Thyroid gland (tissue), 4 donors: ENCODE measurements at regions not wholly inside any gene's neighbourhood (a gene's known extent, or its start where the extent isn't known, plus 50 kb on each side); places are given as distances from the start of the nearest gene placed in this dataset.

Source experiments
- DNase-seq, 2 donors: peaks; one replicate each; pipeline ENCODE4 v3.0.0-alpha.2; 2019
- H3K27ac ChIP-seq, 3 donors: fragments of 200-600 bp; sonication (generic); 1 replicate in 2 of 3; 2 replicates in 1 of 3; pipeline ENCODE4 v1.5.1; 2016 to 2019; ENCODE audit warnings: mild to moderate bottlenecking in 1 of 3, moderate library complexity in 1 of 3
- H3K27me3 ChIP-seq: fragments of 200-600 bp; sonication (generic); one replicate; pipeline ENCODE4 v1.5.1; 2019
- H3K36me3 ChIP-seq, 2 donors: fragments of 200-600 bp; sonication (generic); one replicate each; pipeline ENCODE4 v1.5.1; 2016 to 2019
- H3K4me1 ChIP-seq, 2 donors: fragments of 200-600 bp; sonication (generic); one replicate each; pipeline ENCODE4 v1.5.1; 2017 to 2019
- H3K4me3 ChIP-seq, 3 donors: fragments of 200-600 bp; sonication (generic); replicated peaks in 1 of 3; 1 replicate in 2 of 3; 2 replicates in 1 of 3; pipeline ENCODE4 v1.5.1; 2016; ENCODE audit warnings: mild to moderate bottlenecking in 1 of 3
- H3K9me3 ChIP-seq: fragments of 200-600 bp; sonication (generic); one replicate; pipeline ENCODE4 v1.5.1; 2017
- POLR2A ChIP-seq, 2 donors: fragments of 450-650 bp; IDR thresholded peaks; one replicate each; pipeline ENCODE4 v1.6.1; 2017; ENCODE audit warnings: antibody characterized with exemption in 2 of 2, mild to moderate bottlenecking in 2 of 2, moderate library complexity in 1 of 2
- WGBS, 2 donors: methylation state at CpG; one replicate each; pipeline ENCODE4 v1.1.5; 2017; 5-methylcytosine and 5-hydroxymethylcytosine counted together
- intact Hi-C: fragments of 100-400 bp; cut with DNase I; formaldehyde crosslinking; loops from one replicate; pipeline ENCODE4 v1.15.1; 2023
- TF ChIP-seq, protein P1 (sequence below), 6 experiments: fragments of 200-600 bp in 3 of 6; fragments of 450-650 bp in 3 of 6; sonication (generic) in 3 of 6; IDR thresholded peaks; one replicate each; pipeline ENCODE4 v1.5.1; 2016 to 2019; ENCODE audit warnings: antibody characterized with exemption in 6 of 6, mild to moderate bottlenecking in 2 of 6, inconsistent platforms in 1 of 6, moderate library complexity in 1 of 6

DNA sequence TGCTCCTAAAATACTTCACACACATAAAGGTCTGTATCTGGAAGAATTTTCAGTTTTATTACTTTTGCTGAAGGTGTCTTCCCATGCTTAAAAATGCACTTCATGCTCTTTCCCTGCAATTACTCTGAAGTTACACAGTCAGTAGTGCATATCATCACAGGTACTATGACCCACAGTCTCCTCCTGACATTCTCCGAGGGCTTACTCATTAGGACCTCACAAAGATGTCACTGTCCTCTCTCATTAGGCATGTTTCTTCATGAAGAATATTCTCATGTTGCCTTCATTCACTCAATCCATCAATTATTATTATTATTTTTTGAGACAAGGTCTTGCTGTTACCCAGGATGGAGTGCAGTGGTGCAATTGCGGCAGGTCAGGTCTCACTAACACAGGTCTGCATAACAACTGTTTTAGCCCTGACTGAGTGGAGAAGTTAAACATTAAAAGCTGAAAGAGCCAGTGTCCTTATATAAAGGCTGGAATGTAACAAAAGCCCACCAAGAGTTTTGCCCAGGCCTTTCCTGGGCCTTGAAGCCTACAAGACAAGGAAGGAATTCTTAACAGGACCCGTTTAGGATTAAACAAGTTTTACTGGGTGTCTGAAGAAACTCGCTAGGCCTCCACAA lies 119.5 kb upstream of the WSCD2 start:
- H3K9me3 ChIP-seq, result no peaks in the 10 kb centered on the region
- no peaks in the 10 kb centered on the region for H3K27me3 ChIP-seq
- no peak for DNase-seq
- H3K27ac ChIP-seq, result no peak overlapping the region
- H3K4me1 ChIP-seq, result no peaks in the 10 kb centered on the region
- no peaks in the 10 kb centered on the region for H3K36me3 ChIP-seq
- no peak for TF ChIP-seq POLR2A (IDR thresholded peaks at IDR 0.05)
- TF ChIP-seq, protein P1, sequence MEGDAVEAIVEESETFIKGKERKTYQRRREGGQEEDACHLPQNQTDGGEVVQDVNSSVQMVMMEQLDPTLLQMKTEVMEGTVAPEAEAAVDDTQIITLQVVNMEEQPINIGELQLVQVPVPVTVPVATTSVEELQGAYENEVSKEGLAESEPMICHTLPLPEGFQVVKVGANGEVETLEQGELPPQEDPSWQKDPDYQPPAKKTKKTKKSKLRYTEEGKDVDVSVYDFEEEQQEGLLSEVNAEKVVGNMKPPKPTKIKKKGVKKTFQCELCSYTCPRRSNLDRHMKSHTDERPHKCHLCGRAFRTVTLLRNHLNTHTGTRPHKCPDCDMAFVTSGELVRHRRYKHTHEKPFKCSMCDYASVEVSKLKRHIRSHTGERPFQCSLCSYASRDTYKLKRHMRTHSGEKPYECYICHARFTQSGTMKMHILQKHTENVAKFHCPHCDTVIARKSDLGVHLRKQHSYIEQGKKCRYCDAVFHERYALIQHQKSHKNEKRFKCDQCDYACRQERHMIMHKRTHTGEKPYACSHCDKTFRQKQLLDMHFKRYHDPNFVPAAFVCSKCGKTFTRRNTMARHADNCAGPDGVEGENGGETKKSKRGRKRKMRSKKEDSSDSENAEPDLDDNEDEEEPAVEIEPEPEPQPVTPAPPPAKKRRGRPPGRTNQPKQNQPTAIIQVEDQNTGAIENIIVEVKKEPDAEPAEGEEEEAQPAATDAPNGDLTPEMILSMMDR (IDR thresholded peaks at IDR 0.05), result no peak
- 48 to 55% methylated on average over 4 of the region's 4 CpGs for WGBS, 2 donors
- H3K4me3 ChIP-seq, result no peak overlapping the region
- intact Hi-C loops, result no loop called here

DNA sequence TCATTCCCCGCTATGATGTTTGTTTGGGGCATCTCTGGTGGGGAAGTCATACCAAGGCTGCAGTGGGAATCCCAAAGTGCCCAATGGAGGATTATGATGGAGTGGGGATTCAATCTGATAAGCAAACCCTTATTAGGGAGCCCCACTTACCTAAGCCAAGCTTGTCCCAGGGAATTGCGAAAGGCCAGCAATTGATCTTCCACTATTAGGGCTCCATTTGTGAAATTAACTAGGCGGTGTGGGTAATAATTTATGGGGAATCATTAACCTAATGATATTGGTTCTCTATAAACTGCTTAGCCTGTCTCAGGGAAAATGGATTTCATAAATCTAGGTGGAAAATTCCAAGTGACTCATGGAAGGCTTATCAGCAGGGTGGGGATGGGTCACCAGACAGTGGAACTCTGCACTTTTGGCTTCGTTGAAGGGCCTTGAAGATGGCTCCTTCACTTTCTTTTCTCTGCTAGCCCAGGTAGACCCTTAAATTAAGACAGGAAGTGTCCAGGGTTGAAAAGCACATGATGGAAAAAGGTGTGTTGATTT lies 113.0 kb upstream of the WSCD2 start:
- Histone ChIP-seq H3K27ac (no peak overlapping the region), H3K36me3 (no peaks in the 10 kb centered on the region), H3K4me3 (no peak overlapping the region), H3K4me1 (no peaks in the 10 kb centered on the region), H3K9me3 (no peaks in the 10 kb centered on the region), H3K27me3 (no peaks in the 10 kb centered on the region)
- intact Hi-C loops, result no loop called here
- WGBS, 2 donors, result 79 to 93% methylated on average over 4 of the region's 4 CpGs
- DNase-seq, result no peak
- no peak for TF ChIP-seq POLR2A (IDR thresholded peaks at IDR 0.05)
- TF ChIP-seq, protein P1 (IDR thresholded peaks at IDR 0.05), result no peak

DNA sequence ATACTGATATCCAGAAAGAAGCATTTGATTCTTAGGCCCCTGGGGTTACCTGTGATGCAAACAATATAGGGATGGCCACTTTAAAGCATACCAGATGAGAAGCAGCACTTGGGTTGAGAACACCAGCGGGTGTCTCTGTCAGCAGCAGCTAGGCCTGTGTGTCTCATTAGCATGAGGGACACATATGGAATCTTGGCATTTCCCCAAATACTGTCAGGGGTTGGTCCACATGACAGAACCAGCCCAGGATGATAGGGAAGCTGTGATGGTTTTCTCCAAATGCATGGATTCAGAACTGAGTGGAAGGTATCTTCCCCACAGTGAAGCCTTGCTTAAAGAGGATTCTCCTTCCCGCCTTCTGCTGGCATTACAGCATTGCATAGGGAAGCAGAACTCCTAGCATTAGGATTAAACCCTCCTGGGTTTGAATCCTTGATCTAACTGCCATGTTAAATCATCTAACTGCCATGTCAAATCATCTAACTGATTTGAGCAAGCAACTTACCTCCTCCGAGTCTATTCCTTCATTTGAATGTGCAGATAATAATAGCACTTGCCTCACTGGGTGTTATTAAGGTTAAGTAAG lies 111.5 kb upstream of the WSCD2 start:
- TF ChIP-seq, protein P1 (IDR thresholded peaks at IDR 0.05), result no peak
- TF ChIP-seq POLR2A (IDR thresholded peaks at IDR 0.05), result no peak
- H3K4me3 ChIP-seq, result no peak overlapping the region
- H3K9me3 ChIP-seq, result no peaks in the 10 kb centered on the region
- 69 to 76% methylated on average over 3 of the region's 3 CpGs for WGBS, 2 donors
- DNase-seq, result no peak
- H3K27ac ChIP-seq, result no peak overlapping the region
- no peaks in the 10 kb centered on the region for H3K27me3 ChIP-seq
- intact Hi-C loops, result no loop called here
- no peaks in the 10 kb centered on the region for H3K4me1 ChIP-seq
- H3K36me3 ChIP-seq, result no peaks in the 10 kb centered on the region

- H3K36me3 ChIP-seq, result no peaks in the 10 kb centered on the region
- H3K4me3 ChIP-seq, result no peak overlapping the region
- no peak for TF ChIP-seq POLR2A (IDR thresholded peaks at IDR 0.05)
- TF ChIP-seq, protein P1 (IDR thresholded peaks at IDR 0.05), result no peak
- no peaks in the 10 kb centered on the region for H3K9me3 ChIP-seq
- DNase-seq, result no peak
- no peak overlapping the region for H3K27ac ChIP-seq
- intact Hi-C loops, result no loop called here
- WGBS, 2 donors, result 37 to 59% methylated on average over 2 of the region's 2 CpGs
- H3K4me1 ChIP-seq, result no peaks in the 10 kb centered on the region
- no peaks in the 10 kb centered on the region for H3K27me3 ChIP-seq
Observed at GRCh38 chr12:108019862-108020261, 109.2 kb upstream of the WSCD2 start.

GRCh38 chr12:108021141-108021540 lies 107.9 kb upstream of the WSCD2 start:
- intact Hi-C loops, result no loop called here
- H3K36me3 ChIP-seq, result no peaks in the 10 kb centered on the region
- H3K4me3 ChIP-seq, result no peak overlapping the region
- 59 to 78% methylated on average over 1 of the region's 1 CpG for WGBS, 2 donors
- H3K27ac ChIP-seq, result no peak overlapping the region
- no peak for DNase-seq
- no peak for TF ChIP-seq POLR2A (IDR thresholded peaks at IDR 0.05)
- TF ChIP-seq, protein P1 (IDR thresholded peaks at IDR 0.05), result no peak
- H3K4me1 ChIP-seq, result no peaks in the 10 kb centered on the region
- H3K9me3 ChIP-seq, result no peaks in the 10 kb centered on the region
- H3K27me3 ChIP-seq, result no peaks in the 10 kb centered on the region
